Mucosa of rectum (tissue), 2 donors: ENCODE measurements at regions not wholly inside any gene's neighbourhood (a gene's known extent, or its start where the extent isn't known, plus 50 kb on each side); places are given as distances from the start of the nearest gene placed in this dataset.
"Not testable (repeated sequence)": the region's sequence is repeated elsewhere in the genome, so short reads cannot be mapped to it uniquely, and the experiment has no call there.

Source experiments
- H3K27ac ChIP-seq, 2 donors: one replicate each; pipeline ENCODE4 v1.7.0; 2013; ENCODE audit warnings: inconsistent platforms in 2 of 2, low read depth in 2 of 2, low read length in 2 of 2
- H3K27me3 ChIP-seq, 2 donors: one replicate each; pipeline ENCODE4 v1.7.0; 2013; ENCODE audit warnings: low read length in 2 of 2; ENCODE audit not compliant: control insufficient read depth in 2 of 2, insufficient read depth in 2 of 2
- H3K36me3 ChIP-seq, 2 donors: one replicate each; pipeline ENCODE4 v1.7.0; 2013; ENCODE audit warnings: low read length in 2 of 2; ENCODE audit not compliant: control insufficient read depth in 2 of 2, insufficient read depth in 2 of 2
- H3K4me1 ChIP-seq, 2 donors: one replicate each; pipeline ENCODE4 v1.7.0; 2013; ENCODE audit warnings: low read length in 2 of 2, mild to moderate bottlenecking in 1 of 2; ENCODE audit not compliant: control insufficient read depth in 2 of 2, insufficient read depth in 2 of 2
- H3K4me3 ChIP-seq, 2 donors: one replicate each; pipeline ENCODE4 v1.7.0; 2013; ENCODE audit warnings: low read length in 2 of 2
- H3K9ac ChIP-seq, 2 donors: one replicate each; pipeline ENCODE4 v1.7.0; 2013; ENCODE audit warnings: low read length in 2 of 2, low read depth in 1 of 2, mild to moderate bottlenecking in 1 of 2
- H3K9me3 ChIP-seq, 2 donors: one replicate each; pipeline ENCODE4 v1.7.0; 2013; ENCODE audit warnings: low read length in 2 of 2; ENCODE audit not compliant: control insufficient read depth in 2 of 2
- donor health status: healthy.
- donor health status: Normal muscosa, but diverticular disease.

GRCh38 chr2:163077241-163077640 is 238.7 kb upstream of the KCNH7 start:
- no peak overlapping the region for H3K4me3 ChIP-seq
- no peaks in the 10 kb centered on the region for H3K27me3 ChIP-seq
- H3K9me3 ChIP-seq, result no peaks in the 10 kb centered on the region
- H3K4me1 ChIP-seq, result no peaks in the 10 kb centered on the region
- no peaks in the 10 kb centered on the region for H3K36me3 ChIP-seq
- no peak overlapping the region for H3K27ac ChIP-seq
- no peak overlapping the region for H3K9ac ChIP-seq

- no peak overlapping the region for H3K9ac ChIP-seq
- H3K27ac ChIP-seq, result no peak overlapping the region
- H3K4me1 ChIP-seq, result no peaks in the 10 kb centered on the region
- no peaks in the 10 kb centered on the region for H3K27me3 ChIP-seq
- H3K36me3 ChIP-seq, result no peaks in the 10 kb centered on the region
- no peaks in the 10 kb centered on the region for H3K9me3 ChIP-seq
- no peak overlapping the region for H3K4me3 ChIP-seq
Measured at GRCh38 chr2:163066085-163066484, 227.5 kb upstream of the KCNH7 start.

- Histone ChIP-seq H3K9ac (no peak overlapping the region), H3K27me3 (no peaks in the 10 kb centered on the region)
Measured at GRCh38 chr2:163062524-163062923, 224.0 kb upstream of the KCNH7 start.

GRCh38 chr2:163046615-163047014 is 208.0 kb upstream of the KCNH7 start:
- no peaks in the 10 kb centered on the region for H3K36me3 ChIP-seq
- H3K27ac ChIP-seq, result no peak overlapping the region
- no peaks in the 10 kb centered on the region for H3K27me3 ChIP-seq
- no peak overlapping the region for H3K4me3 ChIP-seq
- no peaks in the 10 kb centered on the region for H3K4me1 ChIP-seq
- no peaks in the 10 kb centered on the region for H3K9me3 ChIP-seq
- H3K9ac ChIP-seq, result no peak overlapping the region

More at GRCh38 chr2:163062524-163062923, 224.0 kb upstream of the KCNH7 start:
- Histone ChIP-seq H3K9me3 (no peaks in the 10 kb centered on the region), H3K27ac (no peak overlapping the region), H3K36me3 (no peaks in the 10 kb centered on the region), H3K4me1 (no peaks in the 10 kb centered on the region), H3K4me3 (no peak overlapping the region)

- Histone ChIP-seq H3K4me3 (no peak overlapping the region), H3K9ac (no peak overlapping the region), H3K27ac (no peak overlapping the region), H3K36me3 (no peaks in the 10 kb centered on the region), H3K4me1 (no peaks in the 10 kb centered on the region), H3K27me3 (no peaks in the 10 kb centered on the region), H3K9me3 (no peaks in the 10 kb centered on the region)
Measured at GRCh38 chr2:163045830-163046229, 207.3 kb upstream of the KCNH7 start.

- no peak overlapping the region for H3K27ac ChIP-seq
- H3K4me3 ChIP-seq, result no peak overlapping the region
- no peak overlapping the region for H3K9ac ChIP-seq
- H3K4me1 ChIP-seq, result no peaks in the 10 kb centered on the region
- H3K9me3 ChIP-seq, result no peaks in the 10 kb centered on the region
- no peaks in the 10 kb centered on the region for H3K36me3 ChIP-seq
- no peaks in the 10 kb centered on the region for H3K27me3 ChIP-seq
Measured at GRCh38 chr2:163044114-163044513, 205.5 kb upstream of the KCNH7 start.

- no peak overlapping the region for H3K27ac ChIP-seq
- no peaks in the 10 kb centered on the region for H3K4me1 ChIP-seq
- no peak overlapping the region for H3K9ac ChIP-seq
- no peaks in the 10 kb centered on the region for H3K36me3 ChIP-seq
- H3K4me3 ChIP-seq, result no peak overlapping the region
- no peaks in the 10 kb centered on the region for H3K9me3 ChIP-seq
- H3K27me3 ChIP-seq, result no peaks in the 10 kb centered on the region
Measured at GRCh38 chr2:163043201-163043600, 204.6 kb upstream of the KCNH7 start.

GRCh38 chr2:163039266-163039665 is 200.7 kb upstream of the KCNH7 start:
- Histone ChIP-seq H3K27ac (no peak overlapping the region), H3K4me1 (no peaks in the 10 kb centered on the region), H3K9me3 (no peaks in the 10 kb centered on the region), H3K27me3 (no peaks in the 10 kb centered on the region), H3K36me3 (no peaks in the 10 kb centered on the region), H3K4me3 (no peak overlapping the region), H3K9ac (no peak overlapping the region)

- Histone ChIP-seq H3K9me3 (no peaks in the 10 kb centered on the region), H3K4me3 (no peak overlapping the region), H3K9ac (no peak overlapping the region), H3K4me1 (no peaks in the 10 kb centered on the region), H3K27ac (no peak overlapping the region), H3K36me3 (no peaks in the 10 kb centered on the region), H3K27me3 (no peaks in the 10 kb centered on the region)
Measured at GRCh38 chr2:163028807-163029206, 190.2 kb upstream of the KCNH7 start.

- not testable (repeated sequence) for H3K9me3 ChIP-seq, H3K4me1 ChIP-seq, H3K36me3 ChIP-seq
Measured at GRCh38 chr2:163026136-163026775, 187.7 kb upstream of the KCNH7 start.

GRCh38 chr2:163016882-163017281 is 178.3 kb upstream of the KCNH7 start:
- not testable (repeated sequence) for H3K4me3 ChIP-seq, H3K27me3 ChIP-seq, H3K27ac ChIP-seq, H3K4me1 ChIP-seq, H3K9me3 ChIP-seq, H3K36me3 ChIP-seq, H3K9ac ChIP-seq

More at GRCh38 chr2:163026136-163026775, 187.7 kb upstream of the KCNH7 start:
- H3K4me3 ChIP-seq, H3K9ac ChIP-seq, H3K27ac ChIP-seq, H3K27me3 ChIP-seq: not testable (repeated sequence)
